ENCODE measurements at regions not wholly inside any gene's neighbourhood (a gene's known extent, or its start where the extent isn't known, plus 50 kb on each side); places are given as distances from the start of the nearest gene placed in this dataset.

DNA sequence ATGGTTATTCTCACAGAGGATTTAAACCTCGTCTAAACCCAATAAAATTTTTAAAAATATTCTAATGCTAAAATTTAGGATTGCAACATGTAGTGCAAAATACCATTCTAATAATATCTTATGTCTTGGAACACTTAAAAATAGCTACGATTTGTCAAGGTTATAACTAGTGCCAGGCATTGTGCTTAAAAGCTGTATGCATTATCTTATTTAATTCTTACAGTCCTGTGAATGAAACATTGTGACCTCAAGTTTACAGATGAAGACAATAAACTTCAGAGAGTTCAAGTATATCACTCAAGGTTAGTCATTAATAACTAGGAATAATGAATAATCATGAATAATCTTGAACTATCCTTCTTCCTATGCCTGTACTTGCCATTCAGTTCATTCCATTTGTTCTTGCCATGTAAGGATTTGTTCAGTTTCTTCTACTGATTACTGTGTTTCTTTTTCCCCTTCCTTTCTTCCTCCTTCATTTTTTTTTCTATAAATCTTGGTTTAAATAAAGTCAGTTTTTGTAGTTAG is 897.6 kb upstream of the NR2F2 start:
- H3K4me2 ChIP-seq (ENCODE audit: low read depth, low read length), result no peak overlapping the region
- H3K79me2 ChIP-seq (ENCODE audit: insufficient read depth, low read length), result no peaks in the 10 kb centered on the region
- H3K27me3 ChIP-seq (ENCODE audit: control insufficient read depth in 1 of 2, insufficient read depth in 2 of 2, low read length in 2 of 2), result no peaks in the 10 kb centered on the region
- in situ Hi-C loops (cut with HindIII; ENCODE audit: extremely low pct_ligation_motif_present, low pct_unique_long_range_greater_than_20kb) (no loop called here), intact Hi-C loops (cut with micrococcal nuclease; ENCODE audit: unreplicated experiment) (no loop called here)
- H3K4me3 ChIP-seq (replicated peaks in 1 of 3; ENCODE audit: insufficient read depth in 1 of 3, low read depth in 2 of 3, low read length in 3 of 3), result no peak overlapping the region
- FAIRE-seq (no peak), DNase-seq (ENCODE audit: low spot score) (no peak), ATAC-seq (no peak)
- H2AFZ ChIP-seq (ENCODE audit: low read length), result no peak overlapping the region
- no peaks in the 10 kb centered on the region for H4K20me1 ChIP-seq (ENCODE audit: insufficient read depth, low read length)
- CTCF ChIA-PET (ENCODE audit: low intra/inter-chr PET ratio, low total read pairs), result no interaction called here
- no TSS peak for BruUV-seq (replicated peaks)
- TF ChIP-seq, protein P1, sequence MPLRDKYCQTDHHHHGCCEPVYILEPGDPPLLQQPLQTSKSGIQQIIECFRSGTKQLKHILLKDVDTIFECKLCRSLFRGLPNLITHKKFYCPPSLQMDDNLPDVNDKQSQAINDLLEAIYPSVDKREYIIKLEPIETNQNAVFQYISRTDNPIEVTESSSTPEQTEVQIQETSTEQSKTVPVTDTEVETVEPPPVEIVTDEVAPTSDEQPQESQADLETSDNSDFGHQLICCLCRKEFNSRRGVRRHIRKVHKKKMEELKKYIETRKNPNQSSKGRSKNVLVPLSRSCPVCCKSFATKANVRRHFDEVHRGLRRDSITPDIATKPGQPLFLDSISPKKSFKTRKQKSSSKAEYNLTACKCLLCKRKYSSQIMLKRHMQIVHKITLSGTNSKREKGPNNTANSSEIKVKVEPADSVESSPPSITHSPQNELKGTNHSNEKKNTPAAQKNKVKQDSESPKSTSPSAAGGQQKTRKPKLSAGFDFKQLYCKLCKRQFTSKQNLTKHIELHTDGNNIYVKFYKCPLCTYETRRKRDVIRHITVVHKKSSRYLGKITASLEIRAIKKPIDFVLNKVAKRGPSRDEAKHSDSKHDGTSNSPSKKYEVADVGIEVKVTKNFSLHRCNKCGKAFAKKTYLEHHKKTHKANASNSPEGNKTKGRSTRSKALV (CRISPR knock-in tag; IDR thresholded peaks at IDR 0.05), result no peak
- TF ChIP-seq ZNF12 (CRISPR knock-in tag; IDR thresholded peaks at IDR 0.05) (no peak), SRSF9 (IDR thresholded peaks at IDR 0.05; ENCODE audit: borderline replicate concordance, insufficient read depth, low read depth, low read length, poor library complexity, severe bottlenecking) (no peak), EED (CRISPR knock-in tag; IDR thresholded peaks at IDR 0.05) (no peak), ZNF484 (CRISPR knock-in tag; IDR thresholded peaks at IDR 0.05; ENCODE audit: borderline replicate concordance, low read depth) (no peak), ZNF3 (CRISPR knock-in tag; IDR thresholded peaks at IDR 0.05) (no peak), HMG20A (CRISPR knock-in tag; IDR thresholded peaks at IDR 0.05; ENCODE audit: borderline replicate concordance) (no peak), TARDBP (CRISPR knock-in tag; IDR thresholded peaks at IDR 0.05) (no peak), ZNF670 (CRISPR knock-in tag; IDR thresholded peaks at IDR 0.05; ENCODE audit: borderline replicate concordance) (no peak), SRY (CRISPR knock-in tag; IDR thresholded peaks at IDR 0.05) (no peak), ZFP41 (CRISPR knock-in tag; IDR thresholded peaks at IDR 0.05; ENCODE audit: borderline replicate concordance) (no peak), ZNF619 (CRISPR knock-in tag; IDR thresholded peaks at IDR 0.05) (no peak)
- TF ChIP-seq, protein P2, sequence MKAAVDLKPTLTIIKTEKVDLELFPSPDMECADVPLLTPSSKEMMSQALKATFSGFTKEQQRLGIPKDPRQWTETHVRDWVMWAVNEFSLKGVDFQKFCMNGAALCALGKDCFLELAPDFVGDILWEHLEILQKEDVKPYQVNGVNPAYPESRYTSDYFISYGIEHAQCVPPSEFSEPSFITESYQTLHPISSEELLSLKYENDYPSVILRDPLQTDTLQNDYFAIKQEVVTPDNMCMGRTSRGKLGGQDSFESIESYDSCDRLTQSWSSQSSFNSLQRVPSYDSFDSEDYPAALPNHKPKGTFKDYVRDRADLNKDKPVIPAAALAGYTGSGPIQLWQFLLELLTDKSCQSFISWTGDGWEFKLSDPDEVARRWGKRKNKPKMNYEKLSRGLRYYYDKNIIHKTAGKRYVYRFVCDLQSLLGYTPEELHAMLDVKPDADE (CRISPR knock-in tag; IDR thresholded peaks at IDR 0.05), result no peak
- TF ChIP-seq, protein P3, sequence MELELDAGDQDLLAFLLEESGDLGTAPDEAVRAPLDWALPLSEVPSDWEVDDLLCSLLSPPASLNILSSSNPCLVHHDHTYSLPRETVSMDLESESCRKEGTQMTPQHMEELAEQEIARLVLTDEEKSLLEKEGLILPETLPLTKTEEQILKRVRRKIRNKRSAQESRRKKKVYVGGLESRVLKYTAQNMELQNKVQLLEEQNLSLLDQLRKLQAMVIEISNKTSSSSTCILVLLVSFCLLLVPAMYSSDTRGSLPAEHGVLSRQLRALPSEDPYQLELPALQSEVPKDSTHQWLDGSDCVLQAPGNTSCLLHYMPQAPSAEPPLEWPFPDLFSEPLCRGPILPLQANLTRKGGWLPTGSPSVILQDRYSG (CRISPR knock-in tag; IDR thresholded peaks at IDR 0.05), result no peak
- TF ChIP-seq, protein P4, sequence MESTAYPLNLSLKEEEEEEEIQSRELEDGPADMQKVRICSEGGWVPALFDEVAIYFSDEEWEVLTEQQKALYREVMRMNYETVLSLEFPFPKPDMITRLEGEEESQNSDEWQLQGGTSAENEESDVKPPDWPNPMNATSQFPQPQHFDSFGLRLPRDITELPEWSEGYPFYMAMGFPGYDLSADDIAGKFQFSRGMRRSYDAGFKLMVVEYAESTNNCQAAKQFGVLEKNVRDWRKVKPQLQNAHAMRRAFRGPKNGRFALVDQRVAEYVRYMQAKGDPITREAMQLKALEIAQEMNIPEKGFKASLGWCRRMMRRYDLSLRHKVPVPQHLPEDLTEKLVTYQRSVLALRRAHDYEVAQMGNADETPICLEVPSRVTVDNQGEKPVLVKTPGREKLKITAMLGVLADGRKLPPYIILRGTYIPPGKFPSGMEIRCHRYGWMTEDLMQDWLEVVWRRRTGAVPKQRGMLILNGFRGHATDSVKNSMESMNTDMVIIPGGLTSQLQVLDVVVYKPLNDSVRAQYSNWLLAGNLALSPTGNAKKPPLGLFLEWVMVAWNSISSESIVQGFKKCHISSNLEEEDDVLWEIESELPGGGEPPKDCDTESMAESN (CRISPR knock-in tag; conservative IDR thresholded peaks at IDR 0.05), result no peak
- TF ChIP-seq, protein P5, sequence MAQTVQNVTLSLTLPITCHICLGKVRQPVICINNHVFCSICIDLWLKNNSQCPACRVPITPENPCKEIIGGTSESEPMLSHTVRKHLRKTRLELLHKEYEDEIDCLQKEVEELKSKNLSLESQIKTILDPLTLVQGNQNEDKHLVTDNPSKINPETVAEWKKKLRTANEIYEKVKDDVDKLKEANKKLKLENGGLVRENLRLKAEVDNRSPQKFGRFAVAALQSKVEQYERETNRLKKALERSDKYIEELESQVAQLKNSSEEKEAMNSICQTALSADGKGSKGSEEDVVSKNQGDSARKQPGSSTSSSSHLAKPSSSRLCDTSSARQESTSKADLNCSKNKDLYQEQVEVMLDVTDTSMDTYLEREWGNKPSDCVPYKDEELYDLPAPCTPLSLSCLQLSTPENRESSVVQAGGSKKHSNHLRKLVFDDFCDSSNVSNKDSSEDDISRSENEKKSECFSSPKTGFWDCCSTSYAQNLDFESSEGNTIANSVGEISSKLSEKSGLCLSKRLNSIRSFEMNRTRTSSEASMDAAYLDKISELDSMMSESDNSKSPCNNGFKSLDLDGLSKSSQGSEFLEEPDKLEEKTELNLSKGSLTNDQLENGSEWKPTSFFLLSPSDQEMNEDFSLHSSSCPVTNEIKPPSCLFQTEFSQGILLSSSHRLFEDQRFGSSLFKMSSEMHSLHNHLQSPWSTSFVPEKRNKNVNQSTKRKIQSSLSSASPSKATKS (CRISPR knock-in tag; IDR thresholded peaks at IDR 0.05), result no peak
- no peaks in the 10 kb centered on the region for H3K4me1 ChIP-seq (ENCODE audit: insufficient read depth, low read length)
- POLR2A ChIA-PET, result no interaction called here
- peaks cover 93% of the 10 kb centered on the region for H3K9me3 ChIP-seq (ENCODE audit: low read length)
- no peaks in the 10 kb centered on the region for H3K36me3 ChIP-seq (replicated peaks in 1 of 2; ENCODE audit: control insufficient read depth in 1 of 2, insufficient read depth in 2 of 2, low read length in 2 of 2)
- no peak overlapping the region for H3K9ac ChIP-seq (ENCODE audit: insufficient read depth, low read depth, low read length)
- WGBS (ENCODE audit: low lambda C conversion rate), result under 1% methylated on average over 2 of the region's 2 CpGs
- no peak overlapping the region for H3K27ac ChIP-seq (ENCODE audit: extremely low read length, insufficient read depth, low read length)
